Astrocyte of the cerebellum (primary cell): ENCODE measurements at regions not wholly inside any gene's neighbourhood (a gene's known extent, or its start where the extent isn't known, plus 50 kb on each side); places are given as distances from the start of the nearest gene placed in this dataset.

Source experiments
- DNase-seq: peaks from one replicate; pipeline ENCODE4 v3.0.0-alpha.2; 2011; ENCODE audit warnings: low read depth
- H3K4me3 ChIP-seq: 2 replicates; pipeline ENCODE4 v1.5.1; 2011; ENCODE audit warnings: mild to moderate bottlenecking, low read depth, low read length, moderate library complexity
- in situ Hi-C: cut with HindIII; loops from 2 replicates; pipeline ENCODE4 v1.10.0; 2017; ENCODE audit warnings: low sequenced_read_pairs
- TF ChIP-seq, protein P1 (sequence below): IDR thresholded peaks from 2 replicates; pipeline ENCODE4 v1.5.1; 2012; ENCODE audit warnings: low read length, low read depth, moderate library complexity, mild to moderate bottlenecking; ENCODE audit errors: missing control alignments

DNA sequence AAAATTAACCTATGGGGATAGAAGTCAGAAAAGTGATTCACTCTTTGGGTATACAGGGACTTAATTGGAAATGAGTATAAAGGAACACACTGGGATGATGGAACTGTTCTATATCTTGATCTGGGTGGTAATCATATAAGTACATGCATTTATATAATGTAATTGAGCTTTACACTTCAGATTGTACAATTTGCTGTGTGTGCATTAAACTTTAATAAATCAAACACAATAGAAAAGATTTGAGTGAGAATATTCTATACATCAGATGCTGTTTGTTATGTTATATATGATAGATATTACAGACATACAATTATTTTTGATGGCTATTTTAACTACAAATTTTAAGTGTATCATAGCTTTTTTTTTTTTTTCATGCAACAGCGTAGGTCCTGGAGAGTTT is 860.2 kb upstream of the ARPP21 start:
- in situ Hi-C loops, result no loop called here
- TF ChIP-seq, protein P1, sequence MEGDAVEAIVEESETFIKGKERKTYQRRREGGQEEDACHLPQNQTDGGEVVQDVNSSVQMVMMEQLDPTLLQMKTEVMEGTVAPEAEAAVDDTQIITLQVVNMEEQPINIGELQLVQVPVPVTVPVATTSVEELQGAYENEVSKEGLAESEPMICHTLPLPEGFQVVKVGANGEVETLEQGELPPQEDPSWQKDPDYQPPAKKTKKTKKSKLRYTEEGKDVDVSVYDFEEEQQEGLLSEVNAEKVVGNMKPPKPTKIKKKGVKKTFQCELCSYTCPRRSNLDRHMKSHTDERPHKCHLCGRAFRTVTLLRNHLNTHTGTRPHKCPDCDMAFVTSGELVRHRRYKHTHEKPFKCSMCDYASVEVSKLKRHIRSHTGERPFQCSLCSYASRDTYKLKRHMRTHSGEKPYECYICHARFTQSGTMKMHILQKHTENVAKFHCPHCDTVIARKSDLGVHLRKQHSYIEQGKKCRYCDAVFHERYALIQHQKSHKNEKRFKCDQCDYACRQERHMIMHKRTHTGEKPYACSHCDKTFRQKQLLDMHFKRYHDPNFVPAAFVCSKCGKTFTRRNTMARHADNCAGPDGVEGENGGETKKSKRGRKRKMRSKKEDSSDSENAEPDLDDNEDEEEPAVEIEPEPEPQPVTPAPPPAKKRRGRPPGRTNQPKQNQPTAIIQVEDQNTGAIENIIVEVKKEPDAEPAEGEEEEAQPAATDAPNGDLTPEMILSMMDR, result no peak
- DNase-seq, result no peak
- H3K4me3 ChIP-seq, result no peak overlapping the region

DNA sequence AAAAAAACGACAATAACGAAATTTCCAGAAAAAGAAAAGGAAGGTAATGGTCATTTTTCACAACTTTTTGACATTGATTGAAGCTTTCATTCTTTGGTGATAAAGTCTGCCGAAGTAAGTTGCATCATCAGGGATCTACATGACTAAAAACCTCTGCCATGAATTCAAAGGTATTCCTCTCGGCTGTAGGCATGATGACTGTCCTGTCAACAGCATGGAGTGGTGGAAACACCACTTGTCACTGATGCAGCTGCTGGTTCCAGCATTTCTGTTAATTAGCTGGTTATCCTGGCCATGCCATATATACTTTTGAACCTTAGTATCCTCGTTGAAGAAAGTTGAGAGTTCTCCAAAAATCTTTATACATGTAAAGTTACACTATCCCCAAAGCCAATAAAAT is 859.0 kb upstream of the ARPP21 start:
- in situ Hi-C loops, result no loop called here
- TF ChIP-seq, protein P1, result no peak
- no peak for DNase-seq
- H3K4me3 ChIP-seq, result no peak overlapping the region

DNA sequence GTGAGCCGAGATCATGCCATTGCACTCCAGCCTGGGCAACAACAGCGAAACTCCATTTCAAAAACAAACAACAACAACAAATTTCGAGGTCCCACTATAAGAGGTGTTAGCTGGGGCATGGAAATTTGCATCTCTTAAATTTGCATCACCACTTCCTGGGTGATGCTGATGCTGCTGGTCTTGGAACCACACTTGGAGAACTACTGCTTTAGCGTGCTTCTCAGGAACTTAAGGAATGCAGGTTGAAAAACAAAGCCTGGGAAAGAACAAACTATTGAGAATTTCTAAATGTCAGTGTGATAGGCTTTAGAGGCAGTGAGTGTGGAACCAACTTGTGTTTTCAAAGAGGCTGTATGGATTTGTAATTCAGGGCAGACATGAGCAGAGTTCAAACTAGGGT is 858.4 kb upstream of the ARPP21 start:
- H3K4me3 ChIP-seq, result no peak overlapping the region
- in situ Hi-C loops, result no loop called here
- no peak for DNase-seq
- TF ChIP-seq, protein P1, result no peak

DNA sequence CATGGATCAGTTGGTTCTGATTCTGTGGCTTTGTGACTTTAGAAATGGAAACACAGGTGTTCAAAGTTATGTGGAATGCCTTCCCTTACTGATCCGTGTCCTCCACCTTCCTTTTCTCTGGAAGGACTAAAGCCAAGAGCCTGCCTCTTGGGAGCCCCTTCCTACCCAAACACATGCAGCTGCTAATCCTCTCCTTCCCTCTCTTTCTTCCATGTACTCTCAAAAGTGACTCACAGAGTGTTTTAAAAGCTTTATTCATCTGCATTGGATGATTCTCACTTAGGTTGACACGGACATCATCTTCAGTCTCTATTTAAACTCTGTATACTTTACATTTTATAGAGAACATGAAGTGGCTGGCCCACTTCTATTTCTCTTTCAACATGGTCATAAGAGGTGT is 856.5 kb upstream of the ARPP21 start:
- no peak for DNase-seq
- H3K4me3 ChIP-seq, result no peak overlapping the region
- TF ChIP-seq, protein P1, result no peak
- in situ Hi-C loops, result no loop called here

DNA sequence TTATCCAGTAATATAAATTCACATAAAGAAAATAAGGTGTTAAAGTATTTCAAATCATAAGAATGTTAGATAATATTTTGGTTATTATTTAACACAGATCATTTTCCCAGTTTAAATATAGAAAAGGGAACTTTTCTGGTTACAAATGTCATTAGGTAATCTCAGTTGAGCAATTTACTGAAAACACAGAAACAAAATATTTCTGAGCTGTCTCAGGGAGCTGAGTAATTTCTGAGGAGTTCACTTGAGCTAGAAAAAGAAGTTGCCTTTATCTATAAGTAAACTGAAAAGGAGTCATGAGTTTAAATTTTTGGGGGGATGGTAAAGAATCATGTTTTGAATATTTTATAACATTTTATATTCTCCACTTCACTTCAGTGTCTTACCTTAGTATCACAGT is 855.4 kb upstream of the ARPP21 start:
- in situ Hi-C loops, result no loop called here
- no peak for DNase-seq
- TF ChIP-seq, protein P1, result no peak
- H3K4me3 ChIP-seq, result no peak overlapping the region

DNA sequence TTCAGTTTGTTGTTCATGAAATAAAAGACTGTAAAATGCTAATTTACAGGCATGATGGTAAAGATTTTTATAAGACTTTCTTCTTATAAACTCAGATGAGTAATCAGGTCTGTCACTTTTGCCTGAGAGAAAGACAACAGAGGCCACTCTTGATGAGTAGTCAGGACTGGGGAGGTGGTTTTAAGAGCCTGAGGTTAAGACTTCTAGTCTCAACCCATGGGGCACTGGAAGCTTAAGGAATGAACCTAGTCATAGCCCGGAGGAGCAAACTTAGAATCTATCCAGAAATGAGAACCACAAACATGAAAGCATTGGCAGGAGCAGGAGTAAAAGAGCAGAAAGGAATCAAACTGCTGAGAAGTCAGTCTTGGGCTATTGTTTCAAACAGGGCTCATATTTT is 846.3 kb upstream of the ARPP21 start:
- TF ChIP-seq, protein P1, result no peak
- DNase-seq, result peak; percentile 9
- in situ Hi-C loops, result no loop called here
- H3K4me3 ChIP-seq, result no peak overlapping the region

DNA sequence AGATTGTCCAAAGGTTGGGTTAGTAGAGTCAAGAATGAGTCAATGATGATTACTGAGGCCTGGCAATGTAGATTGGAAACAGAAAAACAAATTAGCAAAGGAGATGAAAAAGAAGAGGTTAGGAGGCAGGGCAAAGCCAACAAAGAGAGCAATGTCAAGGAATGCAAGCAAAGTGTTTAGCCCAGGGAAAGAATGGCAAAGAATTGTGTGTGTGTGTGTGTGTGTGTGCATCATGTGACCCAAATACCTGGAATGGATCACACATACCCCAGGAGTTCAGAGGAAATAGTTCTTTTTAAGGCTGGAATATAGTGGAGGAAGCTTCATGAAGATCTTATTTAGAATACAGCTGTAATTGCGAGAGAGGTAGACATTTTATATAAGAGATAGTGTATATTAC is 831.7 kb upstream of the ARPP21 start:
- TF ChIP-seq, protein P1, result no peak
- no peak for DNase-seq
- in situ Hi-C loops, result no loop called here
- no peak overlapping the region for H3K4me3 ChIP-seq
